DND-41 (cell line): ENCODE measurements at regions not wholly inside any gene's neighbourhood (a gene's known extent, or its start where the extent isn't known, plus 50 kb on each side); places are given as distances from the start of the nearest gene placed in this dataset.

Experiments
- CTCF ChIP-seq: IDR thresholded peaks from 2 replicates; pipeline ENCODE4 v1.5.1; 2012; ENCODE audit warnings: borderline replicate concordance, low read length, moderate library complexity, mild to moderate bottlenecking; ENCODE audit not compliant: poor library complexity, severe bottlenecking; ENCODE audit errors: extremely low read depth
- EZH2 ChIP-seq: IDR thresholded peaks from 3 replicates; pipeline ENCODE4 v1.6.1; 2012; ENCODE audit warnings: borderline replicate concordance, low read depth, mild to moderate bottlenecking, moderate library complexity, low read length, inconsistent platforms; ENCODE audit not compliant: severe bottlenecking

DNA sequence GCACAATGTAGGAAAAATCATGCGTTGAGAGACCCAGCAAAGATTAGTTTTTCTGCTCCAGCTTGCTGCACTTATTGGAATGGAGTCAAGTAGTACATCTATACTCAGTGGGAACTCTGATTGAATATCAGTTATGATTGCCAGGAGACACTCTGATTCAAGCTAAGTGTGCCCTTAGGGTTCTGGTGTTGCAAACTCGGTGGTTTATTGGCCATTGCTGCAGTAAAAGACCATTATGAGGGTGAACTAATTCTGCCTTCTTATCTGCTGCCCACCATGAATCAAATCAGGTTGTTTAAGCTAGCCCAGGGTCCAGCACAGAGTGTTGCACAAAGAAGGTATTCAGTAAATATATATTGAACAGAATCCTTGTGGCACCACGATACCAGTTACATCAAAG lies 74.8 kb upstream of the GLS start:
- no peak for TF ChIP-seq CTCF
- no peak for TF ChIP-seq EZH2
